BJ (cell line): ENCODE measurements at regions not wholly inside any gene's neighbourhood (a gene's known extent, or its start where the extent isn't known, plus 50 kb on each side); places are given as distances from the start of the nearest gene placed in this dataset.

Experiments used
- CTCF ChIA-PET: fragments of 350-600 bp; formaldehyde crosslinking; extraction: SDS; loops from one replicate; lab custom pipeline; 2021; ENCODE audit warnings: antibody characterized with exemption, inconsistent platforms; lab: Yijun Ruan, JAX
- POLR2A ChIA-PET: fragments of 300-600 bp; sonication (Branson Sonifier 250); formaldehyde crosslinking; extraction: SDS; loops from one replicate; lab custom pipeline; 2021; ENCODE audit warnings: antibody characterized with exemption; lab: Charles Lee
- DNase-seq: peaks from one replicate; pipeline ENCODE4 v3.0.0-alpha.2; 2011; ENCODE audit warnings: low read depth
- H3K27me3 ChIP-seq: 2 replicates; pipeline ENCODE4 v1.6.0; 2011; ENCODE audit warnings: low read length; ENCODE audit not compliant: control insufficient read depth, insufficient read depth
- H3K36me3 ChIP-seq: 2 replicates; pipeline ENCODE4 v1.5.1; 2011; ENCODE audit warnings: low read length; ENCODE audit not compliant: control insufficient read depth, insufficient read depth
- H3K4me3 ChIP-seq: 2 replicates; pipeline ENCODE4 v1.5.1; 2011; ENCODE audit warnings: low read depth, mild to moderate bottlenecking, control low read depth, low read length
- TF ChIP-seq, protein P1 (sequence below): IDR thresholded peaks from 2 replicates; pipeline ENCODE4 v1.5.1; 2011; ENCODE audit warnings: low read depth, mild to moderate bottlenecking, control low read depth, inconsistent platforms, low read length, moderate library complexity; ENCODE audit not compliant: insufficient read depth

DNA sequence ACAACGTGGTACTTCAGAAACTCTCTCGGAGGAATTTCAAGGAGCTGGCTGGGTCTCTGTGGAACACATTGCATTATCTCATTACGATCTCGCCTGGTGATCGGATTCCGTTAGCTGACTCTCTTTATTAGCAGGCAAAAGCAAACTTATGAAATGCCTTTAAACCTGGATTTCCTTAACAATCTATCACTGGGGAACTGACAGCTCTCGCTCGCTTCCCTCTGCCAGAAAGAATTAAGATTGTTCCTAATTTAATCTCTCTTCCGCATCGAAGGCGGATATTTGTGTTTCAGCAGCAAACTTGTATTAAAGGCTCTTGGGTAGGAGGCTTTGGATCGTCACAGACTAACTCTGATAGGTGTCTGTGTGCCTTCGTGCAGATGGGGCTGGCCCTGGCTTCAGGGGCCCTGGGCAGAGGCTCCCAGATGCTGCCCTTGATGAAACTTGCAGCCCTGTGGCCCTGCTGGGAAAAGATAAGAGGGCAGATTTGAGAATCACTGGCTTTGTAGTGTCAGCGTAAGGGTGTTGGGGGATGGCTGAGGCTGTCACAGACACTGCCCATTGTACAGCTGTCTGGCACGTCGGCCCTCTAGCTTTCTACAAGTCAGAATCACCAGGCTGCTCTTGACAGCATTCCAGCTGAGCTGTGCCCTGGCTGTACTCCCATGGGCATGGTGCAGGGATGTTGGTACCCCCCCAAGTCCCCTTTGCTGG is 162.2 kb upstream of the NECTIN1 start:
- no peak for DNase-seq
- no peaks in the 10 kb centered on the region for H3K36me3 ChIP-seq
- H3K27me3 ChIP-seq, result peaks cover 8% of the 10 kb centered on the region
- POLR2A ChIA-PET, result no interaction called here
- TF ChIP-seq, protein P1, sequence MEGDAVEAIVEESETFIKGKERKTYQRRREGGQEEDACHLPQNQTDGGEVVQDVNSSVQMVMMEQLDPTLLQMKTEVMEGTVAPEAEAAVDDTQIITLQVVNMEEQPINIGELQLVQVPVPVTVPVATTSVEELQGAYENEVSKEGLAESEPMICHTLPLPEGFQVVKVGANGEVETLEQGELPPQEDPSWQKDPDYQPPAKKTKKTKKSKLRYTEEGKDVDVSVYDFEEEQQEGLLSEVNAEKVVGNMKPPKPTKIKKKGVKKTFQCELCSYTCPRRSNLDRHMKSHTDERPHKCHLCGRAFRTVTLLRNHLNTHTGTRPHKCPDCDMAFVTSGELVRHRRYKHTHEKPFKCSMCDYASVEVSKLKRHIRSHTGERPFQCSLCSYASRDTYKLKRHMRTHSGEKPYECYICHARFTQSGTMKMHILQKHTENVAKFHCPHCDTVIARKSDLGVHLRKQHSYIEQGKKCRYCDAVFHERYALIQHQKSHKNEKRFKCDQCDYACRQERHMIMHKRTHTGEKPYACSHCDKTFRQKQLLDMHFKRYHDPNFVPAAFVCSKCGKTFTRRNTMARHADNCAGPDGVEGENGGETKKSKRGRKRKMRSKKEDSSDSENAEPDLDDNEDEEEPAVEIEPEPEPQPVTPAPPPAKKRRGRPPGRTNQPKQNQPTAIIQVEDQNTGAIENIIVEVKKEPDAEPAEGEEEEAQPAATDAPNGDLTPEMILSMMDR, result no peak
- no peak overlapping the region for H3K4me3 ChIP-seq
- CTCF ChIA-PET, result interaction anchor here (1.1 to 1.3 kb wide), 2 partner anchors 33 to 47 kb away, joined by 3 read pairs; no protein-coding TSS in a partner anchor

- TF ChIP-seq, protein P1, result no peak
- no peak for DNase-seq
- Histone ChIP-seq H3K27me3 (peaks cover 8% of the 10 kb centered on the region), H3K4me3 (no peak overlapping the region), H3K36me3 (no peaks in the 10 kb centered on the region)
- POLR2A ChIA-PET, result no interaction called here
- CTCF ChIA-PET, result interaction anchor here (0.5 to 1.3 kb wide), 3 partner anchors 34 to 1718 kb away, joined by 3 read pairs; no protein-coding TSS in a partner anchor
Measured at GRCh38 chr11:119890466-119890865, 161.5 kb upstream of the NECTIN1 start.

DNA sequence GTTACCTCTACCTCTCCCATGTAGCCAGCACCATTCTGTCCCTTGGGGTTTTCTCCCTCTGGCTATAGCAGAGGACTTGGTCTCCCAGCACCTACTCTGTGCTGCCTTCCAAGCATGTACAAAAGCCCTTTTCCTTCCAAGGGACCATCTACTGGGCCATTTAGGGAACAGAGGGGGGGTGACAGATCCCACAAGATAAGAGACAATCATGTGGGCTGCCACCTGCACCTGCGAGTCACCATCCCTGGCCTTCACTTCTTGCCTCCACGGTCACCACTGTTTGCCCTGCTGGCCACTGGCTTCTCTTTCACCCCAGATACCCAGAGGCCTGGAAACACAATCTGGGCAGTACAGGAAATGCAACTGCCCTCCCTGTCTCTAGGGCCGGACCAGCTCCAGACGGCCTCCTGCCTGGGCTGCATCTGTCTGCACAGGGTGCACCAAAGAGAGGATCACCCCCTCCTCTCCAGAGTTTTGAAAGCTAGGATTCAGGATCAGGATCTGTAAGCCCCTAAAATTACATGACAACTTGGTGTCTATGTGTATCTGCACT is 160.8 kb upstream of the NECTIN1 start:
- no peak overlapping the region for H3K4me3 ChIP-seq
- no peak for DNase-seq
- no peaks in the 10 kb centered on the region for H3K36me3 ChIP-seq
- peaks cover 8% of the 10 kb centered on the region for H3K27me3 ChIP-seq
- TF ChIP-seq, protein P1, result no peak
- ChIA-PET POLR2A (no interaction called here), CTCF (interaction anchor here (0.5 to 1.3 kb wide), 3 partner anchors 35 to 1717 kb away, joined by 3 read pairs; no protein-coding TSS in a partner anchor)

DNA sequence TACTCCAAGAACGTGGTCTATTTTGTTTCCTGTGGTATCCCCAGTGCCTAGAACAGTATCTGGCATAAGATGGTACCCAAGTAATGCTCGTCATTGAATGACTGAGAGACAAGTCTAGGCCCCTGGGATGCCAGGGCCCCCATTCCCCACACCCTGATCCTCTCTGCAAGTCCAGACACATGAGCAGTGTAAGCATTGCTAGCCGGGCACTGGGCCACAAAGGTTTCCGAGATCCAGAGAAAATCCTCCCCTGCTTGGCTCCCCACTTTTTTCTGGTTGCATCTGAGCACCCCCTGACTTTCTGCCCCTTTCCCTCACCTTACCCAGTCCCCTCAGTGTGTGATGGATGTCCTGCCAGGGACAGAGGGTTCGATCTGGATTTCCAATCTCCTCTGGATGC is 160.1 kb upstream of the NECTIN1 start:
- POLR2A ChIA-PET, result no interaction called here
- peaks cover 8% of the 10 kb centered on the region for H3K27me3 ChIP-seq
- CTCF ChIA-PET, result no interaction called here
- no peak for DNase-seq
- H3K4me3 ChIP-seq, result no peak overlapping the region
- TF ChIP-seq, protein P1, result no peak
- no peaks in the 10 kb centered on the region for H3K36me3 ChIP-seq

DNA sequence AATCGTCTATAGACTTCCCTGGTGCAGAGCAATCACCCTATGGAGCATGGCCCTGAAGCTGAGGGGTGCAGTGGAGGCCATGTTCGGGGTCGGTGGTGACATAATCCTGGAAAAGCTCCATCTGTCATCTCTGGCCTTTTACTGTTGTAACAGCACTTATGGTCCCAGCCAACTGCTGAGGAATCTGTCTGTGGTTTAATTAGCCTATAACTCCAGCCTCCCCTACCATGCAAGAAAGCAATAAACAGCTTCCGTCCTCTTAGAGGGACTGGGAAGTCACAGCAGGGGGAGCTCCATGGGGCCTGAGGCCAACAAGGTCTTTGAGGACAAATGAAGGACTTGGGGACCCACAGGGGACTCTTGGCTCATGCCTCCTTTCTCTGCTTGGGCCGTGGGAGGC is 159.1 kb upstream of the NECTIN1 start:
- no peak overlapping the region for H3K4me3 ChIP-seq
- TF ChIP-seq, protein P1, result no peak

More for the DNA sequence above, 159.1 kb upstream of the NECTIN1 start:
- DNase-seq, result no peak
- ChIA-PET POLR2A (no interaction called here), CTCF (no interaction called here)
- peaks cover 8% of the 10 kb centered on the region for H3K27me3 ChIP-seq
- H3K36me3 ChIP-seq, result no peaks in the 10 kb centered on the region
